Mesendoderm (in vitro differentiated cells): ENCODE measurements at regions not wholly inside any gene's neighbourhood (a gene's known extent, or its start where the extent isn't known, plus 50 kb on each side); places are given as distances from the start of the nearest gene placed in this dataset.

Experiments
- DNase-seq: peaks from one replicate; pipeline ENCODE4 v3.0.0; 2013
- H2AK5ac ChIP-seq: 2 replicates; pipeline ENCODE4 v1.6.1; 2013; ENCODE audit warnings: low read length, inconsistent platforms
- H2BK120ac ChIP-seq: 2 replicates; pipeline ENCODE4 v1.6.1; 2013; ENCODE audit warnings: low read depth, mild to moderate bottlenecking, low read length, moderate library complexity, mixed read lengths
- H2BK15ac ChIP-seq: replicated peaks from 2 replicates; pipeline ENCODE4 v1.6.1; 2013; ENCODE audit warnings: low read depth, mild to moderate bottlenecking, moderate library complexity
- H2BK5ac ChIP-seq: 2 replicates; pipeline ENCODE4 v1.6.1; 2013; ENCODE audit warnings: low read length, inconsistent platforms
- H3K18ac ChIP-seq: 2 replicates; pipeline ENCODE4 v1.6.1; 2013; ENCODE audit warnings: mild to moderate bottlenecking, low read length, mixed read lengths
- H3K23ac ChIP-seq: one replicate; pipeline ENCODE4 v1.6.1; 2013; ENCODE audit warnings: low read length
- H3K27ac ChIP-seq: 2 replicates; pipeline ENCODE4 v1.5.1; 2013; ENCODE audit warnings: low read depth, mild to moderate bottlenecking, inconsistent platforms, low read length, moderate library complexity
- H3K27me3 ChIP-seq: 2 replicates; pipeline ENCODE4 v1.6.1; 2013; ENCODE audit warnings: low read length, control low read depth, mild to moderate bottlenecking, inconsistent platforms; ENCODE audit not compliant: insufficient read depth, poor library complexity
- H3K36me3 ChIP-seq: 2 replicates; pipeline ENCODE4 v1.6.1; 2013; ENCODE audit warnings: low read length, inconsistent platforms; ENCODE audit not compliant: control insufficient read depth, insufficient read depth
- H3K4ac ChIP-seq: one replicate; pipeline ENCODE4 v1.6.1; 2013; ENCODE audit warnings: low read depth, mild to moderate bottlenecking, low read length, moderate library complexity
- H3K4me1 ChIP-seq: 2 replicates; pipeline ENCODE4 v1.6.1; 2013; ENCODE audit warnings: low read depth, low read length, inconsistent platforms; ENCODE audit not compliant: control insufficient read depth
- H3K4me2 ChIP-seq: 2 replicates; pipeline ENCODE4 v1.6.1; 2013; ENCODE audit warnings: low read length
- H3K4me3 ChIP-seq: 2 replicates; pipeline ENCODE4 v1.5.1; 2013; ENCODE audit warnings: mild to moderate bottlenecking, low read length
- H3K56ac ChIP-seq: one replicate; pipeline ENCODE4 v1.6.1; 2013; ENCODE audit warnings: low read length
- H3K79me1 ChIP-seq: 2 replicates; pipeline ENCODE4 v1.6.1; 2013; ENCODE audit warnings: low read length, inconsistent platforms
- H3K79me2 ChIP-seq: 2 replicates; pipeline ENCODE4 v1.6.1; 2013; ENCODE audit warnings: mild to moderate bottlenecking, low read length; ENCODE audit not compliant: control insufficient read depth, insufficient read depth
- H3K9ac ChIP-seq: 2 replicates; pipeline ENCODE4 v1.6.1; 2013; ENCODE audit warnings: low read length, inconsistent platforms
- H4K5ac ChIP-seq: one replicate; pipeline ENCODE4 v1.6.1; 2013; ENCODE audit warnings: low read length
- H4K8ac ChIP-seq: one replicate; pipeline ENCODE4 v1.6.1; 2013; ENCODE audit warnings: low read depth, mild to moderate bottlenecking, control low read depth, low read length, moderate library complexity
- WGBS: extraction: QIAGEN DNeasy Blood & Tissue Kit; methylation state at CpG from one replicate; pipeline ENCODE4 v1.1.7; 2013; ENCODE audit warnings: low lambda C conversion rate, missing lambda C conversion rate; ENCODE audit not compliant: insufficient coverage; ENCODE audit errors: extremely low coverage; 5-methylcytosine and 5-hydroxymethylcytosine counted together

DNA sequence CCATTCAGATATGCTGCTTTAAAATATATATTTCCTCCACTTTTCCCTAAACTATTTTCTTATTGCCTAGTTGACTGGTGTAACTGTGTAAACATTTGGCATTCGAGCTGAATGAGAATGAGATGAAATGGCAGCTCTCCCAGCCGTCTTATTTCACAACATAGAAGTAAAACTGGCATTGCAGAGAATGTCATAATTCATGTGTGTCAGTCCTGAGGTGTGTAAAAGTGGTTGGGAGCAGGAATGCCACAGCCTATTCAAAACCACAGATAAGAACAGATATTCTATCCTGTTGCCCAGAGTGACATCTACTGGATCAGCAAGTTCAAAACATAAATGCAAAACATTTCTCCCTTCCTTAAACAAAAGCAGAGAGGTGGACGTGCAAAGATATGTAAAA is 565.5 kb upstream of the CHAC2 start:
- no peak overlapping the region for H4K5ac ChIP-seq
- H2BK5ac ChIP-seq = no peak overlapping the region
- no peak overlapping the region for H3K56ac ChIP-seq
- no CpG with 5 or more reads among the region's 3 CpGs for WGBS
- H4K8ac ChIP-seq = no peak overlapping the region
- H3K27me3 ChIP-seq = no peaks in the 10 kb centered on the region
- H2BK120ac ChIP-seq = no peak overlapping the region
- no peaks in the 10 kb centered on the region for H3K79me2 ChIP-seq
- H3K4me3 ChIP-seq = no peak overlapping the region
- no peak overlapping the region for H2BK15ac ChIP-seq
- DNase-seq = peak; percentile 56
- no peak overlapping the region for H3K9ac ChIP-seq
- H3K79me1 ChIP-seq = no peaks in the 10 kb centered on the region
- H3K4me2 ChIP-seq = no peak overlapping the region
- no peak overlapping the region for H2AK5ac ChIP-seq
- no peak overlapping the region for H3K18ac ChIP-seq
- H3K27ac ChIP-seq = no peak overlapping the region
- no peak overlapping the region for H3K4ac ChIP-seq
- H3K23ac ChIP-seq = no peak overlapping the region
- no peaks in the 10 kb centered on the region for H3K36me3 ChIP-seq
- no peaks in the 10 kb centered on the region for H3K4me1 ChIP-seq

DNA sequence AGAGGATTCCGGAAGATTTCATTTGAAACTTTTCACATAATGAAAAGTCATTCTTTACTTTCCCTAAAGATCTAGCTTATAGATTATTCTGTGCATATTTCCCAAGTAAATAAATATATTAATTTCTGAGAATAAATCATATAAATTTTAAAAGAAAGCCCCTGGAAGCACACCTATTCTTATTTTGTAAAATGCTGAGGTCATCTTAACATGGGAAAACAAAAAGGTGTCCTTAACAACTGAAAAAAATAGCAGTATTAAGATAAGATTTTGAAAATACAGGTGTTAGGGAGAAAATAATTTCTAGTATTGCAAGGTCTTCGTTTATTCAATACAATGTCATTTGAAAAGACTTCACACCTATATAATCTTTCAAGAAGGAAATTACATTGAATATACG is 567.5 kb upstream of the CHAC2 start:
- Histone ChIP-seq H3K79me2 (no peaks in the 10 kb centered on the region), H4K5ac (no peak overlapping the region), H2BK120ac (no peak overlapping the region), H3K27ac (no peak overlapping the region), H3K4me3 (no peak overlapping the region), H3K56ac (no peak overlapping the region), H3K9ac (no peak overlapping the region), H3K23ac (no peak overlapping the region), H3K18ac (no peak overlapping the region), H2AK5ac (no peak overlapping the region), H3K4ac (no peak overlapping the region), H4K8ac (no peak overlapping the region), H2BK15ac (no peak overlapping the region), H3K4me1 (no peaks in the 10 kb centered on the region), H3K4me2 (no peak overlapping the region), H3K27me3 (no peaks in the 10 kb centered on the region), H3K79me1 (no peaks in the 10 kb centered on the region), H2BK5ac (no peak overlapping the region), H3K36me3 (no peaks in the 10 kb centered on the region)
- no peak for DNase-seq
- no CpG with 5 or more reads among the region's 3 CpGs for WGBS

DNA sequence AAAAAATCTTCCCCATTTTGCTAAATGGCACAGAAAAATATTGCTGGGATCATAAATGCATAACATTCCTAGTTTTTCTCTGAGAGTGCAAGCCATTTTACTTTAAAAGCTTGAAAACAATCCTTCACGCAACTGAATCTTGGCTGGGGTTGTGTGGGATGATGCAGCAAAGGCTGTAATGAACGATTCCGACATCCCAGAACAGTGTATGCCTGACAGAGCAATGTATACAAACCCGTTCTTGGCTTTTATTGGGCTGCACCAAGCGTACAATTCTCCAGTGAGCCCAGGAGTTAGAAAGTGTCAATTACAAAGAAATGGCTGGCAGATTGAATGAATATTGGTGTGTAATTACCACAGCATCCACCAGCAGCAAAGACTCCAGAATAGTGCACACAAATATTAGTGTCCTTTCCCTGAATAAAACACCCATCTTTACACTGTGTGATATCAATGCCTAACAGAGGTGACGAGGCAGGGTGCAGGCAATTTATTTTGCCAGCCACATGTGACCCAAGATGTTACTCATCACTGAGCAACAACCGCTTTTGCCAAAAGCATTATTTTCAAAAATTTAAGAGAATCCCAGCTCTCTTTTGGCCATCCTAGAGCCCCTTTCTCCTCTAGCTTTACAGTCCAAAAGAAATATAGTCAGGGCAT is 578.6 kb upstream of the CHAC2 start:
- H3K36me3 ChIP-seq = no peaks in the 10 kb centered on the region
- no peak overlapping the region for H2BK120ac ChIP-seq
- no peak overlapping the region for H3K4ac ChIP-seq
- no peaks in the 10 kb centered on the region for H3K79me1 ChIP-seq
- WGBS = no CpG with 5 or more reads among the region's 7 CpGs
- H3K4me3 ChIP-seq = no peak overlapping the region
- H3K4me2 ChIP-seq = no peak overlapping the region
- H3K9ac ChIP-seq = no peak overlapping the region
- H3K4me1 ChIP-seq = no peaks in the 10 kb centered on the region
- H3K27ac ChIP-seq = no peak overlapping the region
- no peak overlapping the region for H2BK5ac ChIP-seq
- no peak overlapping the region for H3K18ac ChIP-seq
- H3K23ac ChIP-seq = no peak overlapping the region
- H2AK5ac ChIP-seq = no peak overlapping the region
- no peaks in the 10 kb centered on the region for H3K79me2 ChIP-seq
- no peaks in the 10 kb centered on the region for H3K27me3 ChIP-seq
- H2BK15ac ChIP-seq = no peak overlapping the region
- H4K5ac ChIP-seq = no peak overlapping the region
- no peak overlapping the region for H3K56ac ChIP-seq
- DNase-seq = no peak
- H4K8ac ChIP-seq = no peak overlapping the region

DNA sequence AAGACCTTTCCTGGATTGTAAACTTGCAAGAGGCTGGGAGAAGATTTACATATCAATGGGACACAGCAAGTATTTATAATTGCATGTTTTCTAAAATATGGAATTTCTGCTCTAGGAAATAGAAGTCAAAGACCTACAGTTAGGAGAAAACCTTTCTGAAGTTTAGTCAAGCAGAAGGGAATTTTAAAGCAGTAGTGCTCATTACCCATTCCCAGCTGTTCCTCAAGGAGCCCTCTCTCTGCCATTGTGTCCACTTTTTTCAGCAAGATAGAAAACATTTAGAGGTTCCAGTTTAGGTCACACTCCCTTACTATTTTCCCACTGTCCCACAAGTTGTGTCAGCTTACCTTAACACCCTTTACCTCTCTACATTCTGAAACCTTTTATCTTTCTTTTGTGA is 584.0 kb upstream of the CHAC2 start:
- Histone ChIP-seq H3K79me1 (no peaks in the 10 kb centered on the region), H4K8ac (no peak overlapping the region), H2BK15ac (no peak overlapping the region), H3K79me2 (no peaks in the 10 kb centered on the region), H3K4me3 (no peak overlapping the region), H3K27me3 (no peaks in the 10 kb centered on the region), H3K4me2 (no peak overlapping the region), H3K23ac (no peak overlapping the region), H4K5ac (no peak overlapping the region), H3K4ac (no peak overlapping the region), H3K27ac (no peak overlapping the region), H3K9ac (no peak overlapping the region), H2BK120ac (peak overlapping the region; percentile 38), H3K56ac (no peak overlapping the region), H3K36me3 (no peaks in the 10 kb centered on the region), H3K18ac (no peak overlapping the region), H2BK5ac (no peak overlapping the region), H3K4me1 (peaks cover 9% of the 10 kb centered on the region), H2AK5ac (no peak overlapping the region)
- no peak for DNase-seq

DNA sequence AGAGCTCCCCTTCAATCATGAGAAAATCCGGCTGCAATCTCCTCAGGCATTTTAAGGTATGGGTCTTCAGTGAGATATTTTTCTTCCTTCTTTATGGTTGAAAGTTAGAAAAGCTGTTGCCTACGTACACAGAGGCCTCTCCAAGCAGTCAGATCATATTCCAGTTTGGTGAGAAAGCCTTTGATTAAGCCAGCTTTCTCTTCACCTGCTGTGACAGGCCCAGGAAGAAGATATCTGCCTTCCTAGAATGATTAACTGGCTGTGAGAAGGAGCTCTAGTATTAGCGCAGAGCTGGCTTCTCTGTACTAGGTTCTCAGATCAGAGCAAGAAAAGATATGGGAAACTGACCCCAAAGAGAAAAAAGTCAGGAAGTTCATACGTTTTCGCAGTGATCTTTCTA is 585.0 kb upstream of the CHAC2 start:
- WGBS = no CpG with 5 or more reads among the region's 5 CpGs
- peaks cover 9% of the 10 kb centered on the region for H3K4me1 ChIP-seq
- H3K27ac ChIP-seq = no peak overlapping the region
- H3K56ac ChIP-seq = no peak overlapping the region
- no peak overlapping the region for H4K5ac ChIP-seq
- H3K4me3 ChIP-seq = no peak overlapping the region
- no peak overlapping the region for H3K23ac ChIP-seq
- no peaks in the 10 kb centered on the region for H3K79me1 ChIP-seq
- H3K9ac ChIP-seq = no peak overlapping the region
- no peaks in the 10 kb centered on the region for H3K79me2 ChIP-seq
- no peak overlapping the region for H3K4me2 ChIP-seq
- H2BK5ac ChIP-seq = no peak overlapping the region
- H3K36me3 ChIP-seq = no peaks in the 10 kb centered on the region
- no peak overlapping the region for H2BK120ac ChIP-seq
- no peak overlapping the region for H2AK5ac ChIP-seq
- H3K18ac ChIP-seq = peak overlapping the region; percentile 51
- peak; percentile 59 for DNase-seq
- H3K4ac ChIP-seq = no peak overlapping the region
- H3K27me3 ChIP-seq = no peaks in the 10 kb centered on the region
- H2BK15ac ChIP-seq = no peak overlapping the region
- H4K8ac ChIP-seq = no peak overlapping the region

DNA sequence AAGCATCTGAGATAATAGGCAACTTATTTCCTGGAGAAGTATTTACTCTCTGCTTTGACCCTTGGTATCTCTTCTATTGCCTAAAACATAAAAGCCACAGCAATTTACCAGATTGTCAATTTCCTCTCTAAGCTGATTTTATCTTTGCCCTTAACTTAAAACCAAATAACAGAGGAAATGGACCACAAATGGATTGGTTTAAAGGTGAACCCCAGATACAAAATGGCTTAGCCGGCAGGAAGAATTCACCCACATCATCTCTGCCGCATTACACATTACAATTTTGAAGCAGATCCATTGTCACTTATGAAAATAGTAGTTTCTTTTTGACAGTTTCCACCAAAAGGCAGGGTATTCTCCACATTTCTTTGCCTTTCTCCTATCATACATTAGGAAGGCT is 585.8 kb upstream of the CHAC2 start:
- H2BK15ac ChIP-seq = no peak overlapping the region
- H2BK5ac ChIP-seq = no peak overlapping the region
- H3K18ac ChIP-seq = peak overlapping the region; percentile 28
- H4K5ac ChIP-seq = no peak overlapping the region
- no peaks in the 10 kb centered on the region for H3K79me2 ChIP-seq
- H2AK5ac ChIP-seq = no peak overlapping the region
- H3K4me1 ChIP-seq = peaks cover 9% of the 10 kb centered on the region
- WGBS = no CpG with 5 or more reads among the region's 2 CpGs
- H3K23ac ChIP-seq = no peak overlapping the region
- H2BK120ac ChIP-seq = peak overlapping the region; percentile 28
- H3K56ac ChIP-seq = no peak overlapping the region
- no peaks in the 10 kb centered on the region for H3K36me3 ChIP-seq
- no peak overlapping the region for H3K9ac ChIP-seq
- no peak overlapping the region for H3K4ac ChIP-seq
- no peak overlapping the region for H4K8ac ChIP-seq
- no peaks in the 10 kb centered on the region for H3K27me3 ChIP-seq
- no peak overlapping the region for H3K4me2 ChIP-seq
- no peak overlapping the region for H3K27ac ChIP-seq
- peak; percentile 13 for DNase-seq
- no peak overlapping the region for H3K4me3 ChIP-seq
- H3K79me1 ChIP-seq = no peaks in the 10 kb centered on the region
